Thyroid gland (tissue), 4 donors: ENCODE measurements at regions not wholly inside any gene's neighbourhood (a gene's known extent, or its start where the extent isn't known, plus 50 kb on each side); places are given as distances from the start of the nearest gene placed in this dataset.

Experiments
- POLR2A ChIP-seq, 2 donors: fragments of 450-650 bp; IDR thresholded peaks; one replicate each; pipeline ENCODE4 v1.6.1; 2017; ENCODE audit warnings: antibody characterized with exemption in 2 of 2, mild to moderate bottlenecking in 2 of 2, moderate library complexity in 1 of 2
- TF ChIP-seq, protein P1 (sequence below), 6 experiments: fragments of 200-600 bp in 3 of 6; fragments of 450-650 bp in 3 of 6; sonication (generic) in 3 of 6; IDR thresholded peaks; one replicate each; pipeline ENCODE4 v1.5.1; 2016 to 2019; ENCODE audit warnings: antibody characterized with exemption in 6 of 6, mild to moderate bottlenecking in 2 of 6, inconsistent platforms in 1 of 6, moderate library complexity in 1 of 6

DNA sequence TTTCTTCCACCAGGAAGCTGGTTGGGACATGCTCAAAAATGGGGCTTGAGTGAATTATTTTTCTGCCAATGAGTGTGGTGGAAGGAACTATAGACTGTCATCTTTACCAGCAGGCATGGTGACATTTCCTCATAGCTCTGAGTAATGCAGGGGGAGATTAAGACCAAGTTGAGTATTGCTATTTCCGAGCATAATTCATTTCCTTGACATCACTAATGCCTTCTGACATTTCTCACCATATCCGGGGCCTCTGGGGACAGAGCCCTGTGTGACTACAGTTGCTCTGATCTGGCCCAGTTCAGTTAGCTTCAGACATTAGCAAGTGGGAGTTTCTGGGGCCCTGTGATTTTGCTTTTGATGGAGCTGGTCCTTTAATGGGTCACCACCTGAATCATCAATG is 410.4 kb downstream of the MEIS1 start:
- TF ChIP-seq, protein P1, sequence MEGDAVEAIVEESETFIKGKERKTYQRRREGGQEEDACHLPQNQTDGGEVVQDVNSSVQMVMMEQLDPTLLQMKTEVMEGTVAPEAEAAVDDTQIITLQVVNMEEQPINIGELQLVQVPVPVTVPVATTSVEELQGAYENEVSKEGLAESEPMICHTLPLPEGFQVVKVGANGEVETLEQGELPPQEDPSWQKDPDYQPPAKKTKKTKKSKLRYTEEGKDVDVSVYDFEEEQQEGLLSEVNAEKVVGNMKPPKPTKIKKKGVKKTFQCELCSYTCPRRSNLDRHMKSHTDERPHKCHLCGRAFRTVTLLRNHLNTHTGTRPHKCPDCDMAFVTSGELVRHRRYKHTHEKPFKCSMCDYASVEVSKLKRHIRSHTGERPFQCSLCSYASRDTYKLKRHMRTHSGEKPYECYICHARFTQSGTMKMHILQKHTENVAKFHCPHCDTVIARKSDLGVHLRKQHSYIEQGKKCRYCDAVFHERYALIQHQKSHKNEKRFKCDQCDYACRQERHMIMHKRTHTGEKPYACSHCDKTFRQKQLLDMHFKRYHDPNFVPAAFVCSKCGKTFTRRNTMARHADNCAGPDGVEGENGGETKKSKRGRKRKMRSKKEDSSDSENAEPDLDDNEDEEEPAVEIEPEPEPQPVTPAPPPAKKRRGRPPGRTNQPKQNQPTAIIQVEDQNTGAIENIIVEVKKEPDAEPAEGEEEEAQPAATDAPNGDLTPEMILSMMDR (IDR thresholded peaks at IDR 0.05): no peak
- no peak for TF ChIP-seq POLR2A (IDR thresholded peaks at IDR 0.05)
